ENCODE measurements at regions not wholly inside any gene's neighbourhood (a gene's known extent, or its start where the extent isn't known, plus 50 kb on each side); places are given as distances from the start of the nearest gene placed in this dataset.
A peak's percentile ranks its signal among the peaks of the same experiment; 100 is the strongest.

DNA sequence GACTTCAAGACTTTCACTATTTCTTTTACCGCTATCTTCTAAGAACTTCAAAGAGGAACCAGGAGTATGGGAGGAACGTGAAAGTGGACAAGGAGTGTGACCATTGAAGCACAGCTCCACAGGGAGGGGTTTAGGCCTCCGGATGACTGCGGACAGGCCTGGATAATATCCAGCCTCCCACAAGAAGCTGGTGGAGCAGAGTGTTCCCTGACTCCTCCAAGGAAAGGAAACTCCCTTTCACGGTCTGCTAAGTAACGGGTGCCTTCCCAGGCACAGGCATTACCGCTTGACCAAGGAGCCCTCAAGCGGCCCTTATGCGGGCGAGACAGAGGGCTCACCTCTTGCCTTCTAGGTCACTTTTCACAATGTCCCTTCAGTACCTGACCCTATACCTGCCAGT is 267.0 kb downstream of the RPL10L start:
- Histone ChIP-seq H3K27me3 (ENCODE audit: control insufficient read depth, insufficient read depth, low read length) (no peaks in the 10 kb centered on the region), H3K36me3 (ENCODE audit: control insufficient read depth, insufficient read depth, low read length) (no peaks in the 10 kb centered on the region), H3K4me3 (ENCODE audit: low read depth, low read length) (no peak overlapping the region)
- TF ChIP-seq CTCF (IDR thresholded peaks at IDR 0.05; ENCODE audit: insufficient read depth, low read length, poor library complexity, severe bottlenecking) = no peak
- peak; percentile 19 for DNase-seq (ENCODE audit: low read depth)

- Histone ChIP-seq H3K27me3 (ENCODE audit: control insufficient read depth, insufficient read depth, low read length) (no peaks in the 10 kb centered on the region), H3K36me3 (ENCODE audit: control insufficient read depth, insufficient read depth, low read length) (no peaks in the 10 kb centered on the region), H3K4me3 (ENCODE audit: low read depth, low read length) (no peak overlapping the region)
- no peak for TF ChIP-seq CTCF (IDR thresholded peaks at IDR 0.05; ENCODE audit: insufficient read depth, low read length, poor library complexity, severe bottlenecking)
- no peak for DNase-seq (ENCODE audit: low read depth)
Observed at GRCh38 chr14:46381674-46382073, 269.9 kb downstream of the RPL10L start.

- no peaks in the 10 kb centered on the region for H3K27me3 ChIP-seq (ENCODE audit: control insufficient read depth, insufficient read depth, low read length)
- DNase-seq (ENCODE audit: low read depth) = no peak
- no peak overlapping the region for H3K4me3 ChIP-seq (ENCODE audit: low read depth, low read length)
- no peaks in the 10 kb centered on the region for H3K36me3 ChIP-seq (ENCODE audit: control insufficient read depth, insufficient read depth, low read length)
- no peak for TF ChIP-seq CTCF (IDR thresholded peaks at IDR 0.05; ENCODE audit: insufficient read depth, low read length, poor library complexity, severe bottlenecking)
Observed at GRCh38 chr14:46378248-46378647, 273.3 kb downstream of the RPL10L start.

DNA sequence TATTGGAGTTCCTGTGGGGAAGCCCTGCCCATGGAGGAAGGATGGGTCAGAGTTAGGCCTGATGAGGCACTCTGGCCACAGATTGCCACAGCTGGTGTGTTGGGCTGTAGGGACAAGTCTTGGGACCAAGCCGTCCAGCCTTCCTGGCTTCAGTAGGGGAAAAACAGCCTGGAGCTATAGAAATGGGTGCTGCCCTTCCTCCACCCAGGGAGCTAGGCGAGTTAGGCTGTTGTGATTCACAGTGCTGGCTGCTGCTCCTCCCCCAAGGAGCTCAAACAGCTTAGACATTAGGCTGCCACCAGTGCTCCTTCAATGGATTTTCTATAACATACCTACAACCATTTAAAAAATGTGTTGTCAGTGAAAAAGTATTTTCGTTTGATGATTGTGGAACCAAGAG is 274.3 kb downstream of the RPL10L start:
- H3K27me3 ChIP-seq (ENCODE audit: control insufficient read depth, insufficient read depth, low read length) = no peaks in the 10 kb centered on the region
- H3K4me3 ChIP-seq (ENCODE audit: low read depth, low read length) = no peak overlapping the region
- no peak for DNase-seq (ENCODE audit: low read depth)
- TF ChIP-seq CTCF (IDR thresholded peaks at IDR 0.05; ENCODE audit: insufficient read depth, low read length, poor library complexity, severe bottlenecking) = no peak
- no peaks in the 10 kb centered on the region for H3K36me3 ChIP-seq (ENCODE audit: control insufficient read depth, insufficient read depth, low read length)

DNA sequence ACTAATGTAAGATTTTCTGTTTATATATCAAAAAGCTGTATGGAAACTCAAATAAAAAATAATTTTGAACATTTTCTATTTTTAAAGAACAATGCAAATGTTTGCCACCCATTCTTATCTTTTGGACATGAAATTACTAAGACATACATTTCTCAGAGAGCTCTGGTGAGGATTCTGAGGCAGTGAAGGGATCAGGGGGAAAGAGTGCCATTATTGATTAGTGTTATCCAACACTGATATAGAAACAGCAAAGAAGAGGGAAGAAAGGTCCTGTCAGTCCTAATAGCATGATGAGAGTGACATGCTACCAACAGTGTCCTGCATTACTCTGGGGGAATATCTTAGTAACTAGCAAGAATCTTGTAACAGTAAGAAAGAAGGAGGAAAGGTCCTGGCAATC is 282.2 kb downstream of the RPL10L start:
- Histone ChIP-seq H3K36me3 (ENCODE audit: control insufficient read depth, insufficient read depth, low read length) (no peaks in the 10 kb centered on the region), H3K27me3 (ENCODE audit: control insufficient read depth, insufficient read depth, low read length) (no peaks in the 10 kb centered on the region), H3K4me3 (ENCODE audit: low read depth, low read length) (no peak overlapping the region)
- TF ChIP-seq CTCF (IDR thresholded peaks at IDR 0.05; ENCODE audit: insufficient read depth, low read length, poor library complexity, severe bottlenecking) = no peak
- no peak for DNase-seq (ENCODE audit: low read depth)

DNA sequence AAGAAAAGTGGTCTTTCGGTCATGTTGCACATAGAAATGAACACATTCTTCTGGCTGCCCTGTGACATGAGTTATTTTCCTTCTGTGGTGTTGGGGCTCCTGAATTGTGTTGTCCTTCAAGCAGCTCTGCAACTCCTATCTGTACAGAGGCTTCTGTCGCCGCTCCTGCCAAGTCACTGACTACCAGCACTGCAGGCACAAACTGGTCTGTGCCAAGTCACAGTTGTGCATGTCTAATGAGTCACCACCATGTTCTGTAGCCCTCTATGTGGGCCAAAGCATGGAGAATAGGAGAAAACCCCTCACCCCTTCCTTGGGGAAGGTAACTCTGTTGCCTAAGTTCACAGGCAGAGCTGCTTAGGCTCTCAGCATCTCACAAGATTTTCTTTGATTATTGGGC is 283.3 kb downstream of the RPL10L start:
- H3K27me3 ChIP-seq (ENCODE audit: control insufficient read depth, insufficient read depth, low read length) = no peaks in the 10 kb centered on the region
- no peak for DNase-seq (ENCODE audit: low read depth)
- no peak for TF ChIP-seq CTCF (IDR thresholded peaks at IDR 0.05; ENCODE audit: insufficient read depth, low read length, poor library complexity, severe bottlenecking)

More for the DNA sequence above, 283.3 kb downstream of the RPL10L start:
- Histone ChIP-seq H3K36me3 (ENCODE audit: control insufficient read depth, insufficient read depth, low read length) (no peaks in the 10 kb centered on the region), H3K4me3 (ENCODE audit: low read depth, low read length) (no peak overlapping the region)

All from kidney epithelial cell (primary cell).